ENCODE measurements at regions not wholly inside any gene's neighbourhood (a gene's known extent, or its start where the extent isn't known, plus 50 kb on each side); places are given as distances from the start of the nearest gene placed in this dataset.

DNA sequence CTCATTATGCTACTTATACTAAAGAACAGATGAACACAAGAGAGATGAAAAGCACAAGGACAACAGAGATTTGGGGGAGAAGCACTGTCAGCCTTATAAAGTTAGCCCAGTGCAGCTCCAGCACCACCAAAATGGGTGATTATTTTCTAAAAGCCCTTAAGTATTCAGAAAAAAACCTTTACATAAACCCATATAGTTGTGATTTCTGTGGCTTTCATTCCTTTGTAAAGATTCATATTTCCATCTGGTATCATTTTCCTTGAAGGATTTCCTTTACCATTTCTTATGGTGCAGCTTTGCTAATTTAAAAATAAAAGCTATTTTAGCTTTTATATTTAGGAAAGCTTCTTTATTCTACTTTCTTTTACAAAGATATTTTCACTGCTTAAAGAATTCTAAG, 311.0 kb downstream of the TMEM167A start:
- TF ChIP-seq POLR2A (IDR thresholded peaks at IDR 0.05): no peak
- TF ChIP-seq, protein P1, sequence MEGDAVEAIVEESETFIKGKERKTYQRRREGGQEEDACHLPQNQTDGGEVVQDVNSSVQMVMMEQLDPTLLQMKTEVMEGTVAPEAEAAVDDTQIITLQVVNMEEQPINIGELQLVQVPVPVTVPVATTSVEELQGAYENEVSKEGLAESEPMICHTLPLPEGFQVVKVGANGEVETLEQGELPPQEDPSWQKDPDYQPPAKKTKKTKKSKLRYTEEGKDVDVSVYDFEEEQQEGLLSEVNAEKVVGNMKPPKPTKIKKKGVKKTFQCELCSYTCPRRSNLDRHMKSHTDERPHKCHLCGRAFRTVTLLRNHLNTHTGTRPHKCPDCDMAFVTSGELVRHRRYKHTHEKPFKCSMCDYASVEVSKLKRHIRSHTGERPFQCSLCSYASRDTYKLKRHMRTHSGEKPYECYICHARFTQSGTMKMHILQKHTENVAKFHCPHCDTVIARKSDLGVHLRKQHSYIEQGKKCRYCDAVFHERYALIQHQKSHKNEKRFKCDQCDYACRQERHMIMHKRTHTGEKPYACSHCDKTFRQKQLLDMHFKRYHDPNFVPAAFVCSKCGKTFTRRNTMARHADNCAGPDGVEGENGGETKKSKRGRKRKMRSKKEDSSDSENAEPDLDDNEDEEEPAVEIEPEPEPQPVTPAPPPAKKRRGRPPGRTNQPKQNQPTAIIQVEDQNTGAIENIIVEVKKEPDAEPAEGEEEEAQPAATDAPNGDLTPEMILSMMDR (IDR thresholded peaks at IDR 0.05): no peak
